Duodenal mucosa (tissue), 2 donors: ENCODE measurements at regions not wholly inside any gene's neighbourhood (a gene's known extent, or its start where the extent isn't known, plus 50 kb on each side); places are given as distances from the start of the nearest gene placed in this dataset.
"Not testable (repeated sequence)": the region's sequence is repeated elsewhere in the genome, so short reads cannot be mapped to it uniquely, and the experiment has no call there.

Experiments
- H3K27ac ChIP-seq: one replicate; pipeline ENCODE4 v1.7.0; 2013; ENCODE audit warnings: low read depth, low read length
- H3K27me3 ChIP-seq, 2 donors: one replicate each; pipeline ENCODE4 v1.7.0; 2013; ENCODE audit warnings: low read length in 2 of 2, control low read depth in 1 of 2; ENCODE audit not compliant: insufficient read depth in 2 of 2, control insufficient read depth in 1 of 2
- H3K36me3 ChIP-seq, 2 donors: one replicate each; pipeline ENCODE4 v1.7.0; 2013; ENCODE audit warnings: low read length in 2 of 2, control low read depth in 1 of 2; ENCODE audit not compliant: insufficient read depth in 2 of 2, control insufficient read depth in 1 of 2
- H3K4me1 ChIP-seq, 2 donors: one replicate each; pipeline ENCODE4 v1.7.0; 2013; ENCODE audit warnings: low read length in 2 of 2, control low read depth in 1 of 2; ENCODE audit not compliant: insufficient read depth in 2 of 2, control insufficient read depth in 1 of 2
- H3K4me3 ChIP-seq, 2 donors: one replicate each; pipeline ENCODE4 v1.7.0; 2013; ENCODE audit warnings: low read length in 2 of 2, low read depth in 1 of 2
- H3K9ac ChIP-seq, 2 donors: one replicate each; pipeline ENCODE4 v1.7.0; 2013; ENCODE audit warnings: low read length in 2 of 2, low read depth in 1 of 2
- H3K9me3 ChIP-seq, 2 donors: one replicate each; pipeline ENCODE4 v1.7.0; 2013; ENCODE audit warnings: low read length in 2 of 2, control low read depth in 1 of 2; ENCODE audit not compliant: control insufficient read depth in 1 of 2

GRCh38 chr14:51366866-51367599 is 127.0 kb downstream of the TMX1 start:
- not testable (repeated sequence) for H3K4me3 ChIP-seq, H3K36me3 ChIP-seq, H3K27me3 ChIP-seq, H3K4me1 ChIP-seq, H3K27ac ChIP-seq, H3K9ac ChIP-seq, H3K9me3 ChIP-seq

- H3K9me3 ChIP-seq, result no peaks in the 10 kb centered on the region
- no peaks in the 10 kb centered on the region for H3K27me3 ChIP-seq
- no peaks in the 10 kb centered on the region for H3K4me1 ChIP-seq
- H3K4me3 ChIP-seq, result no peak overlapping the region
- no peaks in the 10 kb centered on the region for H3K36me3 ChIP-seq
- no peak overlapping the region for H3K27ac ChIP-seq
- H3K9ac ChIP-seq, result no peak overlapping the region
Measured at GRCh38 chr14:51367600-51367931, 127.5 kb downstream of the TMX1 start.

- no peaks in the 10 kb centered on the region for H3K9me3 ChIP-seq
- no peaks in the 10 kb centered on the region for H3K4me1 ChIP-seq
- no peak overlapping the region for H3K4me3 ChIP-seq
- H3K36me3 ChIP-seq, result no peaks in the 10 kb centered on the region
- H3K27me3 ChIP-seq, result no peaks in the 10 kb centered on the region
- H3K27ac ChIP-seq, result peak overlapping the region; percentile 37
- no peak overlapping the region for H3K9ac ChIP-seq
Measured at GRCh38 chr14:51368721-51369163, 128.7 kb downstream of the TMX1 start.

GRCh38 chr14:51369814-51370213 is 129.8 kb downstream of the TMX1 start:
- no peak overlapping the region for H3K9ac ChIP-seq
- H3K4me1 ChIP-seq, result no peaks in the 10 kb centered on the region
- no peak overlapping the region for H3K27ac ChIP-seq
- H3K4me3 ChIP-seq, result no peak overlapping the region
- H3K9me3 ChIP-seq, result no peaks in the 10 kb centered on the region
- H3K36me3 ChIP-seq, result no peaks in the 10 kb centered on the region
- no peaks in the 10 kb centered on the region for H3K27me3 ChIP-seq

GRCh38 chr14:51370758-51371386 is 130.8 kb downstream of the TMX1 start:
- Histone ChIP-seq H3K9ac (no peak overlapping the region), H3K4me1 (no peaks in the 10 kb centered on the region), H3K27ac (no peak overlapping the region), H3K9me3 (no peaks in the 10 kb centered on the region), H3K27me3 (no peaks in the 10 kb centered on the region), H3K4me3 (no peak overlapping the region), H3K36me3 (no peaks in the 10 kb centered on the region)

GRCh38 chr14:51377186-51377585 is 137.1 kb downstream of the TMX1 start:
- not testable (repeated sequence) for H3K4me1 ChIP-seq, H3K27me3 ChIP-seq, H3K27ac ChIP-seq, H3K9me3 ChIP-seq, H3K4me3 ChIP-seq, H3K9ac ChIP-seq, H3K36me3 ChIP-seq

- H3K4me1 ChIP-seq, result no peaks in the 10 kb centered on the region
- no peak overlapping the region for H3K9ac ChIP-seq
- no peaks in the 10 kb centered on the region for H3K36me3 ChIP-seq
- no peak overlapping the region for H3K27ac ChIP-seq
- no peaks in the 10 kb centered on the region for H3K9me3 ChIP-seq
- no peaks in the 10 kb centered on the region for H3K27me3 ChIP-seq
- no peak overlapping the region for H3K4me3 ChIP-seq
Measured at GRCh38 chr14:51382506-51382905, 142.5 kb downstream of the TMX1 start.

GRCh38 chr14:51386411-51386810 is 146.4 kb downstream of the TMX1 start:
- H3K27me3 ChIP-seq, result no peaks in the 10 kb centered on the region
- H3K9ac ChIP-seq, result no peak overlapping the region
- no peak overlapping the region for H3K27ac ChIP-seq

GRCh38 chr14:51386983-51387735 is 147.1 kb downstream of the TMX1 start:
- Histone ChIP-seq H3K9me3 (no peaks in the 10 kb centered on the region), H3K27me3 (no peaks in the 10 kb centered on the region), H3K4me1 (no peaks in the 10 kb centered on the region), H3K36me3 (no peaks in the 10 kb centered on the region), H3K4me3 (no peak overlapping the region), H3K27ac (no peak overlapping the region), H3K9ac (no peak overlapping the region)

More at GRCh38 chr14:51386411-51386810, 146.4 kb downstream of the TMX1 start:
- no peaks in the 10 kb centered on the region for H3K4me1 ChIP-seq
- H3K36me3 ChIP-seq, result no peaks in the 10 kb centered on the region
- no peaks in the 10 kb centered on the region for H3K9me3 ChIP-seq
- H3K4me3 ChIP-seq, result no peak overlapping the region

- Histone ChIP-seq H3K36me3 (no peaks in the 10 kb centered on the region), H3K9ac (no peak overlapping the region), H3K27ac (no peak overlapping the region), H3K27me3 (no peaks in the 10 kb centered on the region), H3K4me3 (no peak overlapping the region), H3K4me1 (no peaks in the 10 kb centered on the region), H3K9me3 (no peaks in the 10 kb centered on the region)
Measured at GRCh38 chr14:51392416-51392815, 152.4 kb downstream of the TMX1 start.
